ENCODE measurements at regions not wholly inside any gene's neighbourhood (a gene's known extent, or its start where the extent isn't known, plus 50 kb on each side); places are given as distances from the start of the nearest gene placed in this dataset.
"Not testable (repeated sequence)": the region's sequence is repeated elsewhere in the genome, so short reads cannot be mapped to it uniquely, and the experiment has no call there.

GRCh38 chr7:56199639-56200038 is 83.4 kb upstream of the NUPR2 start:
- Histone ChIP-seq H3K27ac (ENCODE audit: low read depth) (no peak overlapping the region), H4K20me1 (replicated peaks; ENCODE audit: insufficient read depth) (no peaks in the 10 kb centered on the region), H3F3A (replicated peaks; ENCODE audit: low read depth) (no peaks in the 10 kb centered on the region), H3K27me3 (ENCODE audit: insufficient read depth) (no peaks in the 10 kb centered on the region), H3K4me2 (no peak overlapping the region), H3K36me3 (ENCODE audit: insufficient read depth) (no peaks in the 10 kb centered on the region), H3K4me3 (no peak overlapping the region), H3K79me2 (replicated peaks; ENCODE audit: insufficient read depth) (no peaks in the 10 kb centered on the region), H3K9me2 (ENCODE audit: insufficient read depth) (no peaks in the 10 kb centered on the region), H3K4me1 (ENCODE audit: insufficient read depth) (no peaks in the 10 kb centered on the region), H2AFZ (no peak overlapping the region)
- peaks cover 92% of the 10 kb centered on the region for H3K9me3 Mint-ChIP-seq
- ATAC-seq (no peak), DNase-seq (ENCODE audit: low spot score) (no peak)
- H3K36me3 Mint-ChIP-seq (ENCODE audit: low read depth): peaks cover 35% of the 10 kb centered on the region
- H3K27me3 Mint-ChIP-seq (ENCODE audit: insufficient read depth, low read depth, poor library complexity): no peaks in the 10 kb centered on the region
- no peak overlapping the region for H3K4me3 Mint-ChIP-seq
- H3K4me1 Mint-ChIP-seq: no peaks in the 10 kb centered on the region
- no peak for TF ChIP-seq ZNF462 (CRISPR knock-in tag; IDR thresholded peaks at IDR 0.05)
- TF ChIP-seq ETS1 (IDR thresholded peaks at IDR 0.05): no peak
- TF ChIP-seq ZNF114 (CRISPR knock-in tag; IDR thresholded peaks at IDR 0.05): no peak
- no peak for TF ChIP-seq ZNF331 (CRISPR knock-in tag; IDR thresholded peaks at IDR 0.05; ENCODE audit: low read depth)
- TF ChIP-seq EZH2phosphoT487 (IDR thresholded peaks at IDR 0.05; ENCODE audit: unreplicated experiment): no peak
- TF ChIP-seq CREB1 (CRISPR knock-in tag; IDR thresholded peaks at IDR 0.05; ENCODE audit: low read depth): no peak
- TF ChIP-seq NANOG (IDR thresholded peaks at IDR 0.05; ENCODE audit: borderline replicate concordance): no peak
- TF ChIP-seq REST (IDR thresholded peaks at IDR 0.05; ENCODE audit: unreplicated experiment): no peak
- no peak for TF ChIP-seq STAT1 (IDR thresholded peaks at IDR 0.05; ENCODE audit: unreplicated experiment)
- no peak for TF ChIP-seq POLR2AphosphoS5 (IDR thresholded peaks at IDR 0.05; ENCODE audit: low read depth)
- H3K27ac Mint-ChIP-seq: no peak overlapping the region

- not testable (repeated sequence) for H4K20me1 ChIP-seq (replicated peaks; ENCODE audit: insufficient read depth); H3K4me1 ChIP-seq (ENCODE audit: insufficient read depth); H3K36me3 ChIP-seq (ENCODE audit: insufficient read depth); H3K4me1 Mint-ChIP-seq; H3K27me3 Mint-ChIP-seq (ENCODE audit: insufficient read depth, low read depth, poor library complexity); H2AFZ ChIP-seq; H3K27me3 ChIP-seq (ENCODE audit: insufficient read depth); ATAC-seq; H3K79me2 ChIP-seq (replicated peaks; ENCODE audit: insufficient read depth); DNase-seq (ENCODE audit: low spot score); H3K27ac Mint-ChIP-seq; H3F3A ChIP-seq (replicated peaks; ENCODE audit: low read depth); H3K4me3 Mint-ChIP-seq; H3K4me3 ChIP-seq; H3K4me2 ChIP-seq; H3K9me2 ChIP-seq (ENCODE audit: insufficient read depth); H3K27ac ChIP-seq (ENCODE audit: low read depth)
- H3K9me3 Mint-ChIP-seq: peaks cover 92% of the 10 kb centered on the region
- peaks cover 36% of the 10 kb centered on the region for H3K36me3 Mint-ChIP-seq (ENCODE audit: low read depth)
Observed at GRCh38 chr7:56196195-56196594, 80.0 kb upstream of the NUPR2 start.
